HEK293T (cell line): ENCODE measurements at regions not wholly inside any gene's neighbourhood (a gene's known extent, or its start where the extent isn't known, plus 50 kb on each side); places are given as distances from the start of the nearest gene placed in this dataset.

Source experiments
- BHLHE40 ChIP-seq: fragments of 450-650 bp; IDR thresholded peaks from 2 replicates; pipeline ENCODE4 v1.6.1; 2016; ENCODE audit warnings: mild to moderate bottlenecking, moderate library complexity, borderline replicate concordance
- CTBP1 ChIP-seq: fragments of 450-650 bp; IDR thresholded peaks from 2 replicates; pipeline ENCODE4 v1.6.1; 2016; ENCODE audit warnings: borderline replicate concordance
- FOXM1 ChIP-seq: fragments of 450-650 bp; IDR thresholded peaks from 2 replicates; pipeline ENCODE4 v1.6.1; 2017; ENCODE audit warnings: mild to moderate bottlenecking, borderline replicate concordance
- SUZ12 ChIP-seq: fragments of 450-650 bp; IDR thresholded peaks from 2 replicates; pipeline ENCODE4 v1.6.1; 2016; ENCODE audit warnings: mild to moderate bottlenecking
- TARDBP ChIP-seq: fragments of 450-650 bp; IDR thresholded peaks from 2 replicates; pipeline ENCODE4 v1.6.1; 2016

DNA sequence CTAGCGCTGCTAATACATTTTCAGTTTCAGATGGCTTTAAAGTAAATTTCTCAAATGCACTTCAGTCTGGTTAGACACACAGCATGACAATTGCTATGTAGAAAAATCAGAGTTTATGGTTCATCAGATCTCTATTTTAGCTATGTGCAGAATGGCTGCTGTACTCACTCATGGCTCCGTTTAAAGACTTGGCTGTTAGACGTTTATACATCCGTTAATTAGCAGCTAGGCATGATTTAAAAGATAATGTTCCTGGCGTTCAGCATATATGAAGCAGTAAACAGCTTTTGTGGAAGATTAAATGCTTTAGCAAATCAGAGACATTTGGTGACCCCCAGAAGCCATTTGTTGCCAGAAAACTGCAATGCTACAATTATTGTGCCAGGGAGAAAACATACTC is 350.0 kb upstream of the MANEA start:
- TF ChIP-seq FOXM1 (no peak), TARDBP (no peak), BHLHE40 (no peak), CTBP1 (no peak), SUZ12 (no peak)
